Brain microvascular endothelial cell (primary cell): ENCODE measurements at regions not wholly inside any gene's neighbourhood (a gene's known extent, or its start where the extent isn't known, plus 50 kb on each side); places are given as distances from the start of the nearest gene placed in this dataset.

Source experiments
- DNase-seq: peaks from one replicate; pipeline ENCODE4 v3.0.0-alpha.2; 2020
- H3K27ac ChIP-seq: fragments of 250-450 bp; sonication (Bioruptor Pico); 2 replicates; pipeline ENCODE4 v1.5.1; 2020; ENCODE audit warnings: mild to moderate bottlenecking, moderate library complexity
- H3K27me3 ChIP-seq: fragments of 250-450 bp; sonication (Bioruptor Pico); replicated peaks from 2 replicates; pipeline ENCODE4 v1.5.1; 2020; ENCODE audit warnings: mild to moderate bottlenecking
- H3K36me3 ChIP-seq: fragments of 250-450 bp; sonication (Bioruptor Pico); replicated peaks from 2 replicates; pipeline ENCODE4 v1.5.1; 2020; ENCODE audit warnings: mild to moderate bottlenecking
- H3K4me3 ChIP-seq: 2 replicates; pipeline ENCODE4 v1.5.1; 2011; ENCODE audit warnings: low read depth, mild to moderate bottlenecking, control low read depth, low read length, moderate library complexity
- in situ Hi-C: cut with HindIII; loops from 2 replicates; pipeline ENCODE4 v1.10.0; 2017; ENCODE audit warnings: low sequenced_read_pairs, low pct_ligation_motif_present
- TF ChIP-seq, protein P1 (sequence below): IDR thresholded peaks from 2 replicates; pipeline ENCODE4 v1.5.1; 2011; ENCODE audit warnings: low read depth, mild to moderate bottlenecking, moderate library complexity, low read length, control low read depth, inconsistent platforms; ENCODE audit errors: missing control alignments

DNA sequence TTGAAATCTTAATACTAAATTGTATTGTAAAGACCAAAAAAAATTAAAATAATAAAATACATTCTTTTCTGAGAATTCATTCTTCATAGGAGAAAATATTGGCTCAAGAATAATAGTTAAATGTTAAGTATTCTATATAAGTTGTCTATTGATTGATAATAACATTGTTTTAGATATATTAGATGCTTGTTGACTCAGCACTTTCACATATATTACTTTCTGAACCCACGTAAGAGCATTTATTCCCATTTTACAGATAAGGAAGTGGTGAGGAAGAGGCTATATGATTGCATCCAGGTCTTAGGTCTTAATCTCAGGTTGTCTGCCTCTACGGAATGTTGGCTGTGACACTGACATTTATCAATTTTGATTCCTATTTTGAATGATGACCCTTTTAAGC lies 898.8 kb downstream of the TTLL7 start:
- TF ChIP-seq, protein P1, sequence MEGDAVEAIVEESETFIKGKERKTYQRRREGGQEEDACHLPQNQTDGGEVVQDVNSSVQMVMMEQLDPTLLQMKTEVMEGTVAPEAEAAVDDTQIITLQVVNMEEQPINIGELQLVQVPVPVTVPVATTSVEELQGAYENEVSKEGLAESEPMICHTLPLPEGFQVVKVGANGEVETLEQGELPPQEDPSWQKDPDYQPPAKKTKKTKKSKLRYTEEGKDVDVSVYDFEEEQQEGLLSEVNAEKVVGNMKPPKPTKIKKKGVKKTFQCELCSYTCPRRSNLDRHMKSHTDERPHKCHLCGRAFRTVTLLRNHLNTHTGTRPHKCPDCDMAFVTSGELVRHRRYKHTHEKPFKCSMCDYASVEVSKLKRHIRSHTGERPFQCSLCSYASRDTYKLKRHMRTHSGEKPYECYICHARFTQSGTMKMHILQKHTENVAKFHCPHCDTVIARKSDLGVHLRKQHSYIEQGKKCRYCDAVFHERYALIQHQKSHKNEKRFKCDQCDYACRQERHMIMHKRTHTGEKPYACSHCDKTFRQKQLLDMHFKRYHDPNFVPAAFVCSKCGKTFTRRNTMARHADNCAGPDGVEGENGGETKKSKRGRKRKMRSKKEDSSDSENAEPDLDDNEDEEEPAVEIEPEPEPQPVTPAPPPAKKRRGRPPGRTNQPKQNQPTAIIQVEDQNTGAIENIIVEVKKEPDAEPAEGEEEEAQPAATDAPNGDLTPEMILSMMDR = no peak
- H3K36me3 ChIP-seq = no peaks in the 10 kb centered on the region
- no peak overlapping the region for H3K4me3 ChIP-seq
- in situ Hi-C loops = no loop called here
- H3K27me3 ChIP-seq = no peaks in the 10 kb centered on the region
- no peak overlapping the region for H3K27ac ChIP-seq
- no peak for DNase-seq

DNA sequence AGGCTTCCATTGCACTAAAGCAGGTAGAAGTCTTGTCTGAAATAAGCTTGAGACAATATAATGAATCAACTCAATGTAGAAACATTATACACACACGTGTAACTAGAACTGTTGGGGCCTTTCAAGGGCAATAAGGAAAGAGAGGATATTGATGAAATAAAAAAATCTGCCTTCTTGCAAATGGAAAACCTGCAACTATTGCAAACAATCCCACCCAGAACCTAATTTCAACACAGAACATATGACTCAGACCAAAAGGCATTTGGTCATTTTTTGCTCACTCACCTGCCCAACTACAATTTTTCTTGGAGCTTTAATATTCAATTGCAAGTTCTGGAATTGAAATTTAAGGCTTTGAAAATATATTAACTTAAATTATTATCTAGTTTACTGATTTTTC lies 900.1 kb downstream of the TTLL7 start:
- TF ChIP-seq, protein P1 = no peak
- Histone ChIP-seq H3K4me3 (no peak overlapping the region), H3K36me3 (no peaks in the 10 kb centered on the region), H3K27ac (no peak overlapping the region), H3K27me3 (no peaks in the 10 kb centered on the region)
- in situ Hi-C loops = no loop called here
- no peak for DNase-seq

DNA sequence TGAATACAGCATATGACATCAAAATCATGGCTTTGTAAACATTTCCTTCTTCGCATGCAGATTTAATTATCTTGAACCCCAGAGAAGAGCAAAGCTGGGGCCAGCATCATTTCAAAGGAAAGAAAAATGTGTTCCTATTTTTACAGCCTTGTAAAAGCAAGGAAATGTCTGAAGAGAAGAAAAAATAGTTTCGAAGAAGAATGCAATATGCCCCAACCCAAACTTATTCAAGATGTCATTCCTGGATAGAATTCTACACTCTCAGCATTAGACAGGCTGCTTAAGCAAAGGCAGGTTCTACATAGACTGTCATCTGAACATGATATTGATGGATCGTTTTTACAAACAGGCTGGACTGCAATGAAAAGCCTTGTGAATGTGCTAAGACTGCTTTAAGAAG lies 900.8 kb downstream of the TTLL7 start:
- DNase-seq = no peak
- H3K27me3 ChIP-seq = no peaks in the 10 kb centered on the region
- H3K36me3 ChIP-seq = no peaks in the 10 kb centered on the region
- in situ Hi-C loops = no loop called here
- no peak overlapping the region for H3K27ac ChIP-seq
- TF ChIP-seq, protein P1 = no peak
- no peak overlapping the region for H3K4me3 ChIP-seq

DNA sequence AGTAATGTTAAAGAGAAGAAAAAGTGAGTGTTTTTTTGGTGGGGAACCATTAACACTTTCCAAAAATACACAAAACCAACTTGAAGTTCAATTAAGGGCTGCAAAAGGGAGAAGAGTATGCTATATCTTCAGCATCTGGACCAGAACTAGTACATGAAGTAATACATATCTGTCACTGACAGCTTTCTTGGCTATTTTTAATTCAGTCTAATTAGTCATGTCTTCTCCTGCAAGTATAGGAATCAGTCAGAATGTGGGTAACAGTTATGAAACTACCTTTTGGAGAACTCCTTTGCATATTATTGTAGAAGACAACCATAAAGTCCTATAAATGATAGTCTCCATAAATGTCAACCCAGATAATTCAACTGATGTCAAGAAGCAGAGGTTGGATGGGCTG lies 901.2 kb downstream of the TTLL7 start:
- H3K27me3 ChIP-seq = no peaks in the 10 kb centered on the region
- in situ Hi-C loops = no loop called here
- no peak overlapping the region for H3K27ac ChIP-seq
- TF ChIP-seq, protein P1 = no peak
- H3K36me3 ChIP-seq = no peaks in the 10 kb centered on the region
- DNase-seq = no peak
- H3K4me3 ChIP-seq = no peak overlapping the region

DNA sequence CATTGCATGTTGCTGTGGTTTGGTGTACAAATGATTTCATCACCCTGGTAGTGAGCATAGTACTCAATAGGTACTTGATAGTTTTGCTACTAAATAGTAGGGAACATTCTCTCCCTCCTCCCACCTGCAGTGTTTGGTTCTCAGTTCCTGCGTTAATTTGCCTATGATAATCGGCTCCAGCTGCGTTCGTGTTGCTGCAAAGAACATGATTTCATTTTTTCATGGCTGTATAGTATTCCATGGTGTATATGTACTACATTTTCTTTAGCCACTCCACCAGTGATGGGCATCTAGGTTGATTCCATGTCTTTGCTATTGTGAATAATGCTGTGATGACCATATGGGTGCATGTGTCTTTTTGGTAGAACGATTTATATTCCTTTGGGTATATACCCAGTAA lies 903.4 kb downstream of the TTLL7 start:
- in situ Hi-C loops = no loop called here
- TF ChIP-seq, protein P1 = no peak
- H3K36me3 ChIP-seq = no peaks in the 10 kb centered on the region
- no peak for DNase-seq
- H3K27ac ChIP-seq = no peak overlapping the region
- no peak overlapping the region for H3K4me3 ChIP-seq
- H3K27me3 ChIP-seq = no peaks in the 10 kb centered on the region

DNA sequence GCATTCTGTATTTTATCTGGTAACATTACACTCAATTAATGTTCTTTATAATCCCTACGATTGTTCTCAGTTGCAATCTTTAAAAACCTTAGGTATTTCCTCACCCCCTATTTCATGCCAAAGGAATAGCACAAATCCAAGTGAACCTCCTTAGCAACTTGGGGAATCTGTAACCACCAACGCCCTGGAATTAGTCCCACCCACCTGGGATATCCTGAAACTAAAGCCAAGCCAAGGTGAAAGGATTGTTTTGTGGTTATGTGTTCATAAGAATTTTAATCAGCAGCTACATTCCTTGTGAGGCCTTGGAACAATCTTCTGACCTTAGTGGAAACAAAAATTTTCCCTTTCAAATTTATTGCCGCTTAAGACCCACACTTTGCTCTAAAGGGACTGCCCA lies 908.7 kb downstream of the TTLL7 start:
- H3K4me3 ChIP-seq = no peak overlapping the region
- no peaks in the 10 kb centered on the region for H3K27me3 ChIP-seq
- no peak for DNase-seq
- TF ChIP-seq, protein P1 = no peak
- no peaks in the 10 kb centered on the region for H3K36me3 ChIP-seq
- no peak overlapping the region for H3K27ac ChIP-seq
- in situ Hi-C loops = no loop called here
